GM06990 (cell line): ENCODE measurements at regions not wholly inside any gene's neighbourhood (a gene's known extent, or its start where the extent isn't known, plus 50 kb on each side); places are given as distances from the start of the nearest gene placed in this dataset.

Experiments used
- DNase-seq: peaks from one replicate; pipeline ENCODE4 v3.0.0-alpha.2; 2011; ENCODE audit not compliant: insufficient read length; ENCODE audit errors: extremely low read depth
- H3K27me3 ChIP-seq: replicated peaks from 2 replicates; pipeline ENCODE4 v1.6.0; 2011; ENCODE audit warnings: low read length; ENCODE audit not compliant: control insufficient read depth, insufficient read depth
- H3K36me3 ChIP-seq: 2 replicates; pipeline ENCODE4 v1.5.1; 2011; ENCODE audit warnings: low read length; ENCODE audit not compliant: control insufficient read depth, insufficient read depth
- H3K4me3 ChIP-seq: replicated peaks from 2 replicates; pipeline ENCODE4 v1.5.1; 2011; ENCODE audit warnings: low read depth, mild to moderate bottlenecking, control low read depth, low read length
- TF ChIP-seq, protein P1 (sequence below): IDR thresholded peaks from 2 replicates; pipeline ENCODE4 v1.5.1; 2011; ENCODE audit warnings: low read length, control low read depth, mild to moderate bottlenecking, inconsistent platforms; ENCODE audit not compliant: insufficient read depth, poor library complexity, severe bottlenecking

DNA sequence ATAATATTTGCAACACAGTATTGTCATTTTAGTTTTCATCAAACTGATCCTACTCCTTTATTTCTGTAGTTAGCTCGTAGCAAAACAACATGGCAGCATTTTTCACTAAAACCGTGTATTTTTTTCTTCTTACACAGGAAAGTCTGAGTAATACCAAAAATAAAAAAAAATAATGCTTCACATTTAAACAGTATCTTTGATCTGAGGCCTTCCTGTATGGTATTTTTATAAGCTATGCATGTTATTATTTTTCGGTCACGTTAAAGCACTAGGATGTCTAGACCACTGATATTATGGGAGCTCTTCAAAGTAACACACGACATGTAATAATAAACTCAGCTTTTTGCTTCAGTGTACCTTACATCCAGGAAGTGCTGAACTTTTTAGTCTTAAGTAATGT, 94.1 kb upstream of the SRD5A3 start:
- Histone ChIP-seq H3K36me3 (no peaks in the 10 kb centered on the region), H3K27me3 (no peaks in the 10 kb centered on the region), H3K4me3 (no peak overlapping the region)
- no peak for DNase-seq
- TF ChIP-seq, protein P1, sequence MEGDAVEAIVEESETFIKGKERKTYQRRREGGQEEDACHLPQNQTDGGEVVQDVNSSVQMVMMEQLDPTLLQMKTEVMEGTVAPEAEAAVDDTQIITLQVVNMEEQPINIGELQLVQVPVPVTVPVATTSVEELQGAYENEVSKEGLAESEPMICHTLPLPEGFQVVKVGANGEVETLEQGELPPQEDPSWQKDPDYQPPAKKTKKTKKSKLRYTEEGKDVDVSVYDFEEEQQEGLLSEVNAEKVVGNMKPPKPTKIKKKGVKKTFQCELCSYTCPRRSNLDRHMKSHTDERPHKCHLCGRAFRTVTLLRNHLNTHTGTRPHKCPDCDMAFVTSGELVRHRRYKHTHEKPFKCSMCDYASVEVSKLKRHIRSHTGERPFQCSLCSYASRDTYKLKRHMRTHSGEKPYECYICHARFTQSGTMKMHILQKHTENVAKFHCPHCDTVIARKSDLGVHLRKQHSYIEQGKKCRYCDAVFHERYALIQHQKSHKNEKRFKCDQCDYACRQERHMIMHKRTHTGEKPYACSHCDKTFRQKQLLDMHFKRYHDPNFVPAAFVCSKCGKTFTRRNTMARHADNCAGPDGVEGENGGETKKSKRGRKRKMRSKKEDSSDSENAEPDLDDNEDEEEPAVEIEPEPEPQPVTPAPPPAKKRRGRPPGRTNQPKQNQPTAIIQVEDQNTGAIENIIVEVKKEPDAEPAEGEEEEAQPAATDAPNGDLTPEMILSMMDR: no peak

DNA sequence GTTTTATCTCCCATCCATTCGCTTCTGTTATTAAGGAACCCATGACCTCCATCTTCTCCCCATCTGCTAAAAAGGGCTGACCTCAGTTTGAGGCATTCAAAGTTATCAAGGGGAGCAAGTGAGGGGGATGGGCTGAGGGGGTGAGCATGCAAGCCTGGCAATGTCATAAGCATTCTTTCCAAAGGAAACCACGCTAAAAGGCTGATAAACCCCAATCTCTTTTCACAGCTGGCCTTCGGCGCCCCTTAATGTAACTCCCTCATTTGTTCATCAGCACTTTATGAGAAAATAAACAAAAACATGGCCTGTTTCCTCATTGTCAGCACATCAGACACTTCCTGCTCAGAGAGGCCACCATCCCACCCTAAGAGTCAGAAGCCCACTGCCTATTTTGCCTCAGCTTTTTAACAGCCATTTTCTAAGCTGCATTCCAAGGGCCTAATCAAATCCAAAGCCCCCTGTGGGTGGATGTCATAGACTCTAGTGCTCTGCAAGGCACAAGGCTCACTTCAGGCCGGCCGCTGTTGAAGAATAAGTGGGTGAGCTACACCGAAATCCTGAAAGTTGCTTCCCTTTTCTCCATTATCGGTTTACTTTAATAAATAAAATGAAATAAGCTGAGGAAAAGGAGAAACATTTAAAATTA, 92.0 kb upstream of the SRD5A3 start:
- Histone ChIP-seq H3K4me3 (no peak overlapping the region), H3K27me3 (no peaks in the 10 kb centered on the region), H3K36me3 (no peaks in the 10 kb centered on the region)
- no peak for DNase-seq
- TF ChIP-seq, protein P1: no peak

DNA sequence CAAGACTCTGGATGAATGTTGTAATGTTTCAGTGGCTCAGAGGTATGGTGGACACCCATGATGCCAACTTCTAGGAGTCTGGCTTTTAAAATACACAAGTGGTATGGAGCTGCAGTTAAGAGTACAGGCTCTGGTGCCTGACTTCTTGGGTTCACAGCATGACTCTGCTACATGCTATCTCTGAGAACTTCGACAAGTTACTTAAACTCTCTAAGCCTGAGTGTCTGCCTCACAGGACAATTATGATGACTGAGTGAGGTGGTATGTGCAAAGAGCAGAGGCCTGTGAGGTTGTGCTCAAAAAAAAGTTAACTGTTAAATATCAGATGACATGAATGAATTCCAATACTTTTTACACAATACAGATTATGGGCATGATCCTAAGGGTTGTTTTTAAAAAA, 90.9 kb upstream of the SRD5A3 start:
- Histone ChIP-seq H3K4me3 (no peak overlapping the region), H3K36me3 (no peaks in the 10 kb centered on the region), H3K27me3 (no peaks in the 10 kb centered on the region)
- no peak for DNase-seq
- TF ChIP-seq, protein P1: no peak

DNA sequence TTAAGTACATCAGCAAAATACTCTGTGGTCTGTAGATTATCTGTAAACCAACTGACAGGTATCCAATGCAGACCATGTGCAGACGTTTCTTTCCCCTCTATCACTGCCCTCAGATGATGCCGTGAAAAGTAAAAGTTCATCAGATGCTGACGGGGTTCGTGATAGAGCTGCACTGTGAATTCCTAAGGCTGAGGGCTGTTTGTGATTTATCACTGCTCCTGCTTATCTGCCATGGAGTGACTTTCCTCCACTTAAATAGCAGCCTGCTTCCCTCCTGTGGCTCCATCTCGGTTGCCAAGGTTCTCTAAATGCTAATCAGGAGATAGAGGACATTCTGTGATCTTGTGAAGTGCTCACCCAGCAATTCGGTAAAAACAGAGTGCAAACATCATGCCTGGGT, 89.3 kb upstream of the SRD5A3 start:
- TF ChIP-seq, protein P1: no peak
- Histone ChIP-seq H3K36me3 (no peaks in the 10 kb centered on the region), H3K4me3 (no peak overlapping the region), H3K27me3 (no peaks in the 10 kb centered on the region)
- no peak for DNase-seq

DNA sequence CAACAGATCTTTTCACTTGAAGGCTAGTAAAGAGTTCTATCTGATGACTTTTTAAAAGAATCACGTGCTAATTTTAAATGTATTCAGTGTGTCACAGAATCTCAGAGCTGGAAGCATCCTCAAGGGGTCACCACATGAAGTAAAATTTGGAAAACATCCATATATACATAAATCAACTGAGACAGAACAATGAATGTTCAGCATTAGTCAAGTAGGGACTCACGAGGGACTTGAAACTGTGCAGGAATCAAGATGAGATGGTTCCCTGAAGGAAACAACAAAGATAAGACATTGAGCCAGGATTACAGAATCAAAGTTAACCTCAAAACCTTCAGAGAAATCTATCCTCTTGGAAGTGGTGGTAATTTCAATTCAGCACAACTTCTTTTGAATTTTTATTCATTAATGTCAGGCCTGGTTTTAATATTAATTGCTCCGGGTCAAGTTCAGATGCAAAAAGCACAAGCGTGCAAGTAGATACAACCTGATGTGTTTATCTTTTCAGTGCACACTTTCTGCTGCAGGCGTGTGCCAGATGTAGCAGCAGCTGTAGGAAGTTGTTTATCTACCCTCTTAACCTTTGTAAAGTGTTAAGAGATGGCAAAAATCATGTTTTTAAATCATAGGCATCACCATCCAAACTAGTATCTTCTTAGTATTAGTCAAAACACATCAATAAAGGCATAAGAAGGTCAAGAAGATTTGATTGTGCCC, 87.7 kb upstream of the SRD5A3 start:
- DNase-seq: no peak
- no peaks in the 10 kb centered on the region for H3K36me3 ChIP-seq
- TF ChIP-seq, protein P1: no peak
- H3K27me3 ChIP-seq: no peaks in the 10 kb centered on the region
- no peak overlapping the region for H3K4me3 ChIP-seq
